ENCODE measurements at regions not wholly inside any gene's neighbourhood (a gene's known extent, or its start where the extent isn't known, plus 50 kb on each side); places are given as distances from the start of the nearest gene placed in this dataset.

GRCh38 chr3:139870000-139870675 lies 64.8 kb upstream of the CLSTN2 start:
- DNase-seq: no peak

DNA sequence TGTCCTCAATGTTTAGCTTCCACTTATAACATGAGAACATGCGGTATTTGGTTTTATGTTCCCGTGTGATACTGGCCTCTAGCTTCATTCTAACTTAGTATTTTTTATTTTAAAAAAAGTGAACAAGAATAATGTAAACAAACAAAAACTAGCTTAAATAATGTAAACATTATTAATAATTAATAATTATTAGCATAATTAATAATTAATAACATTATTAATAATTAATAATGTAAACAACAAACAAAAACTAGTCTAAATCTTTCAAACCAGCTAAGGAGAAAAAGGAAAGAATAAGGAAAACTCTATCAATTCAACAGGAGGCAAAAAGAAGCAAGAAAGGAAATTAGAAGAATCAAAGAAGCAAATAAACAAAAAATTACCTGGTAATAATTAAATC lies 66.2 kb upstream of the CLSTN2 start:
- no peak for DNase-seq

- no peak for DNase-seq
Observed at GRCh38 chr3:139848660-139849059, 86.3 kb upstream of the CLSTN2 start.

- no peak for DNase-seq
Observed at GRCh38 chr3:139846729-139847128, 88.3 kb upstream of the CLSTN2 start.

DNA sequence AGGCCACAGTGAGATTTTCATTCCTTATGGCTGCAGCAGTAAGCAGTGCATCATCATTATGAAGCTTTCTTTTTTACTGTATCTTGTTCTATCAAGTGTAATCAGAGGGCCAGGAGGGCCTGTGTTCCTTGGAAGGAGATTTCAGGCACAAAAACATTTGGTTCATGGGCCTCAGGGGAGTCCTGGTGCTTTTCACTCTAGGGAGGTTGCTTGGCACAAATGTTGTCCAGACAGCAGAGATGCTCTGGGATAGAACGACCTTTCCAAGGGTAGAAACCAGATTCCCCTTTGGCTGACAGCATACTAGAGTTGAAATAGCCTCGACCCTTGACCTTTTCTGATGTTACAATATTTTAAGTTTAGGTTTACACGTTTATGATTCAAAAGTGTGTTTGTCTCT lies 95.3 kb upstream of the CLSTN2 start:
- no peak for DNase-seq

GRCh38 chr3:139839014-139839413 lies 96.0 kb upstream of the CLSTN2 start:
- no peak for DNase-seq

DNA sequence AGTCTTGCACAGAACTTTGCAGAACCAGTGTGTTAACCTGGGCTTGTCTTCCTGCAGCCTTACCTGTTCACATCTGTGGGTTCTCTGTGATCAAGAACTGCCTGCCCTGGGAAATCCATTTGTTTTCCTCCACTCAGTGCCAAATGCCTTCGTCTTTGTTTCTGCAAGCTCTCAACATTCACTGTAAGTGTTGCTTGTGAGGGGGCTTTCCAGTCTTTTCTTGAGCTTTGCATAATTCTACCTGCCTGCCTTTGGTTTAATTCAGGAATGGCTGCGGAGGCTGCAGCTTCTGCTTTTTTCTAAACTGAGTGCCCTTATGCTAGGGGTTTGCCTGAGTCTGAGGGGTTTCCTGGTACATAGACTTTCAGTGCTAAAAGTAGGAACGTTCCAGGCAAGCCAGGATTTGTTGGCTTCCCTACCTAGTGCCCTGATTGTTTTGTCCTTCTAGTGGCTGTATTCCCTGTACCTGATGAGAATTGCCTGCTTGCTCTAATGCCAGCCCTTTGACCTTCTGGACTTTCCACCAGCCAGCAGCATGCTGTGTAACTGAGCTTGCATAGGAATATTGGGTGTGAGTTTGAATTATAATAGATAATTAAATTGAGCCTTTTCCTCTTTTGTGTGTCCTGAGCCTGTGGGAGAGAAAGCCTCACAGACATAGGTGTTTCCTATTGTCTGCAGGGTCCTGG lies 96.6 kb upstream of the CLSTN2 start:
- DNase-seq: no peak

DNA sequence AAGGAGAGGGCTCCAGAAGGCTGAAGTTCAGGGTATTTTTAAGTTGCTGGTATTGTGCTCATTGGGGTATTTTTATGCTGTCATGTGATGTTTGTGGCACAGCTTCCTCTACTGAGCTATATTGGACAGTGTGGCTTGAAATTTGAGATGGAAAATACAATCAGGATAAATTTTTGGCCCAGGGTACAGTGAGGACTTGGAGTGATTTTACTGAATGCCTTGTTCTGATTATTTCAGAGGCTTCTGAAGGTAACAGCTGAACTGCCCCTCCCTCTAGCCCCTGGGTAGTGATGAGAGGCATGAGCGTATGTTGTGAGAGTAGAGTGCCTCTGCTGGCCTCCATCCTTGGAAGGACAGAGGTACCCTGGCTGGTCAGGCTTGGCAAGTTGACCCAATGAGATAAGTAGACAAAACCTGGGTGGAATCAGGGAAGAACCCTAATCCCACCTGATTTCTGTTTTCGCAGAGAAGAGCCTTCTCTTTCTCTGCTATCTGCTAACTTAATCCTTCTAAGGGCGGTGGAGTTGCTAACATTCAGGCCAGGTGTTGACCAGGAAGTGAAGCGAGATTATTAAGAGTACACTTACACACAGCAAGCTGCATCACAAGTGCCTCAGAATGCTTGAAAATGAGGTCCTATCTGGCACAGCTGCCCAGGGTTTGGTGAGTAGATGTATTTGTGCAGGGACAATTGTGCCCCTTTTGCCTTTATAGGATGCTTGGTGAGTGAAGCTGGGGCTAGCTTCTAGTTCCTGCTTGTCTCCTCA lies 98.1 kb upstream of the CLSTN2 start:
- DNase-seq: no peak

DNA sequence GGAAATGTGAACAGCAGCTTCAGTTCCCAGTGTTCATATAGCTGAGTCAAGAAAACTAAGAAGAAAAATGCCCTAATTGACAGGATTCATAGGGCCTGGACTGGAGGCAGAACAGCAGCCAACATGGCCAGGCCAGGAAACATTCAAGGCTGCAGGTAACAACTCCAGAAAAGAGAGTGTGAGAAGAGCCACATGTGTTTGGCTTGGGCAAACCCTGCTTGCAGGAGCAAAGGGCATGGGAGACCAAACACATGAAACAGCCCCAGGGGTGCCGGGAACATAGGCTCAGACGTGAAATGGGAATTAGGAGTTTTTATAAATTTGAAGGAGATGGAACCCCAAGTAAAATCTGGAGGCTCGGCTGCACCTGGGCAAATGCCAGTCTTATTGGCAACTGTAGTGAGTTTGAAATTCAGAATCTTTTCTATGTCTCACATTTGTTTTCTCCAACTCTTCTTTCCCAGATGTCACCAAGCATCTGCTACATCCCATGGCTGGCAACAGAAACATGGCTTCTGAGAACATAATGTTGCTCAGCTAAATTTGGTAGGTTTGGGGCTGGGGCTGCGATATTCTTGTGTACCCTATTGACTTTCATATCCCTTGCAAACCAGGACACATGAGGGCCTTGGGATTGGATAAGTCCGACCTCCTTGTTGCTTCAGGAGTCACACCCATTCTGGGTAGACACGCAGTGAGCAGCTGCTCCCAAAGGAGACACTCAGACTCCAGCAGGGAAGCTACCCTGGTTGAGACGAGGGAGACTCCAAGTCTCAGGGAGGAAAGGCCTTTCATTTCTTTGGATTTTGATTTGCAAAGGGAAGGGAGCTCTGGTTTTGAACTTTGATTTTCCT lies 98.9 kb upstream of the CLSTN2 start:
- DNase-seq: no peak

DNA sequence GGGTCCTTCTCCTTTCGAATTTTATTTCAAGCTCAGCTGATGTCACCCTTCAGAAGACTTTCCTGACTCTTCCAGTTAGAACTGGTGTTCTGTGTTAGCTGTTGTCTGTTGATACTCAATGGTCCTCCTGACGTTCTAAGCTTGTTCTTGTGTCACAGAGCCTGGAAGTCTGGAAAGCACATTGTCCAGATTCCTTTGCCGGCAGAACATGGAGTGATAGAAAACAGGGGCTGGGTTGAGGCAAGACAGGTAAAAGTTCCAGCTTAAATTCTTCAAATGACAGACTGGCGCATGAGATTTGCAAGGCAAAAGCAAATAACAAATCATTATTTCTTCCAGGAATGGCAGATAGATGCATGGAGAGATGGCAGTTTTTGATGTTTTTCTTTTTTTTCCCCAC lies 102.0 kb upstream of the CLSTN2 start:
- no peak for DNase-seq

DNA sequence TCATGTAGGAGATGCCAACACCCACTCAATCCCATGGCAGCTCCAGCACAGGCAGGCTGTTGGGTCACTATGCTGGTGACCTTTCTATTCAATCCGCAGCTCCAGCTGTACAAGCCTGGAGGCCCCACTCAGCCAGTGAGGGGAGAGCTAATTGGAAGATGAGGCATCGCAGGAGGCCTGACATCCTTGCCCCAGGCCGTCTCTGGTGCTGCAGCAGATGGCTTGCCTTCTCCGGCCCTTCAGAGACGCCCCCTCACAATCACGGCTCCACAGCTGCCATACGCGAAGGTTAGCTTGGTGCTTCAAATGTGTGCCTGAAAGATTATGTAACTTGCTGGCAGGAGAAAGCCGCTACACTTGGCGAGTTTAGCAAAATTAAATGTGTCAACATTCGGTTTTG lies 104.2 kb upstream of the CLSTN2 start:
- no peak for DNase-seq

GRCh38 chr3:139827833-139828232 lies 107.2 kb upstream of the CLSTN2 start:
- no peak for DNase-seq

GRCh38 chr3:139824864-139825263 lies 110.1 kb upstream of the CLSTN2 start:
- DNase-seq: no peak

DNA sequence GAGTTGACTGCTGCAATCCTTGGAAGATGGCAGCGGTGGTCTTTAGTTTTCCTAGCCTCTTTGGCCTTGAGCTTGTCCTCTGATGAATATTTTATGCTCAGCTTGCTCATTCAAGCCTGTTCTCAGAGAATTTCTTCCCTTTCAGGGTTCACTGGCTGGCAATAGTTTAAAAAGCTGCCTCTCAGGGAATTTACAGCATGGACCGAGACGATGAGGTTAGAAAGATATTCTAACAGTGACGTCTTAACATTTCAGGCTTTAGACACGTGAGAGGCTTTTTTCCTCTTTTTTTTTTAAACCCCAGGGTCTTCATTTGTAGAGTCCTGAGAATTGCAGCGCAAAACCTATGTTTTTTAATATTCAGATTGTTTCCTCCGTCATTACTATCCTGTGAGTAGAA lies 120.3 kb upstream of the CLSTN2 start:
- no peak for DNase-seq

DNA sequence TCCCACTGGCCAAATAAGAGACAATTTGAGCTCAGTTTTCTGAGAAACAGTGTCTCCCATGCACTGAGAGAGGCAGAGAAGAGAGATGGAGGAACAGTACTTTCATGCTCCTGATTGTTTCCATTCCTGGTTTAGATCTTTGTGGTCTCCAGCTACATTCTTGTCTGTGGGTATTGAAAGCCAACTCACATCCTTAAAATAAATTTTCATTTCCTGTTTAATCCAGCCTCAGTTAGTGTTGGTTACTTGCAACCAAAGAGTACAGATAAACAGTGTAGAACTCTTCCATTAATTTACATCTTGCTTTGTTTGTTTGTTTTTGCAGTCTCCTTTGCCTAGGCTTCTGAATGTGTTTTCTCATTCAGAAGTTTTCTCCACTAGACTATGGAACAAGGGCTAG lies 123.7 kb upstream of the CLSTN2 start:
- DNase-seq: no peak

DNA sequence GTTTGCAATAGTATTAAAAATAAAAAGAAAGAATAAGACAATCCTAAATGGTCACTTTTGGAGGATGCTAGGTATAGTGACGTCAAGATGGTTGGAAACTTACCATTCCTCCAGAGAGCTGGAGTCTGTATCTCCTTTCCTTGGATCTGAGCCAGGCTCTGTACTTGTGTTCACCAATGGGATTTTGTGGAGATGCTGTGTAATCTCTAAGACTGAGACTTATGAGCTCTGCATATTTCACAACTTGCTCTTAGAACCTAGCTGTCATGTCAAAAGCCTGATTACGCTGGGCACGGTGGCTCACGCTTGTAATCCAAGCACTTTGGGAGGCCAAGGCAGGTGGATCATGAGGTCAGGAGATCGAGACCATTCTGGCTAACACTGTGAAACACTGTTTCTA lies 126.8 kb upstream of the CLSTN2 start:
- DNase-seq: no peak

DNA sequence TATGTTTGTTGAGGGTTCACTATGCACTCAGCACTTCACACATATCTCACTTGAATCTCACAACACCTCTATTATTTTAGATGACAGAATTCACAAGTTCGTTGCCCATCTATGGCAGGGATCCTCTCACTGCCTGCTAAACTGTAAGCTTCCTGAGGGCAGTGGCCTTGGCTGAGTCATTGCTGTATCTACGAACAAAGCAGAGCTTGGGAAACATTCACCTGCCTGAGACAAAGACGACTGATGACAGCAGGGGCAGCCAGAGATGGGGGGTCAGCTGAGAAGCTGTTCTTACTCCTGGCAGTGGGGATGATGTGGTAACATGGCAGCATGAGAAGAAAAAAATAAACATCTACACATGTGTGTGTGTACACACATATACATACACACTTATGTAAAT lies 125.5 kb upstream of the NMNAT3 start:
- DNase-seq: no peak

DNA sequence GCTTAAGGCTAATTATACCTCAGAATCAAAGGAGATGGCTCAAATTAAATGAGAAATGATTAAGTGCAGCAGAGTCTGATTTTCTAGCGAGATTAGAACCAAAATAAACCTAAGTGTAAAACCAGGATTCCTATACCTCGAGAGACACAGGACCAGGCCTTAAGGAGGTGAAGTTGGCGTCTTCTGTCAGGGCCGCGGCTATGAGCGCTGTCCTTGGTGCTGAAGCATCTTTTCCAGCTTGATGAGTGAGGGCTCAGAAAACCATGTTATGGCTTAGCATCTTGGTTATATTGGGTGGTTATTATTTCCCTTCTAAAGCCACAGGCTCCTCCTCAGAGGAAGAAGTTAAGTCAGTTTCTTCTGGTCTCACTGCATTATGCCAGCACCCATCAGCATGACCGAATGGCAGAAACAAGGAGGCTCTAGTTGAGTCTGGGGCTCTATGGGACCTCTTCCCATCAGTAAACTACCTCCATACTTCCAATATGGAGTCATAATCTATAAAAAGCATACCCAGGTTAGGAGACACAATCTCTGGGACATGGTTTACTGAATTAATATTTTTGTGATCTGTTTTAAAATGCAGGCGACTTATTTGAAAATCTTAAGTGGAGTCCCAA lies 120.1 kb upstream of the NMNAT3 start:
- peak; percentile 13 for DNase-seq

GRCh38 chr3:139794469-139795265 lies 116.9 kb upstream of the NMNAT3 start:
- DNase-seq: no peak

DNA sequence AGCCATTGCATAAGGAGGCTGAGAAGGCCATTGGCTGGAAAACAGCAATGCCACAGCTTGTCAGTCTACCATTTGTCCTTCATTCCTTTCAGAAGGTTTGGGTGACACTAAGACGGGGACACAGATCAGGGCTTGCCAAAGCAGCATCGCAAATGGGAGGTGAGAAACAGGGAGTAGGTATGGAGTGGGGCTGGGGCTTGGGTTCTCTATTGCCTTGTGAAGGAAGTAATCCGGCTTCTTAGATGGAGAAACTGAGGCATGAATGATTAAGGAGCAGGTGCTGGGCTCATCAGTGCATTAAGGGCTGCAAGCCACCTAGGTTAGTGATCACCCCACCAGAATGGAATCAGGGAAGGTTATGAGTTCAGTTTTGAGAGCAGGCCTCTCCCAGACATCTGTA lies 115.6 kb upstream of the NMNAT3 start:
- no peak for DNase-seq

- no peak for DNase-seq
Observed at GRCh38 chr3:139780593-139780992, 102.8 kb upstream of the NMNAT3 start.

DNA sequence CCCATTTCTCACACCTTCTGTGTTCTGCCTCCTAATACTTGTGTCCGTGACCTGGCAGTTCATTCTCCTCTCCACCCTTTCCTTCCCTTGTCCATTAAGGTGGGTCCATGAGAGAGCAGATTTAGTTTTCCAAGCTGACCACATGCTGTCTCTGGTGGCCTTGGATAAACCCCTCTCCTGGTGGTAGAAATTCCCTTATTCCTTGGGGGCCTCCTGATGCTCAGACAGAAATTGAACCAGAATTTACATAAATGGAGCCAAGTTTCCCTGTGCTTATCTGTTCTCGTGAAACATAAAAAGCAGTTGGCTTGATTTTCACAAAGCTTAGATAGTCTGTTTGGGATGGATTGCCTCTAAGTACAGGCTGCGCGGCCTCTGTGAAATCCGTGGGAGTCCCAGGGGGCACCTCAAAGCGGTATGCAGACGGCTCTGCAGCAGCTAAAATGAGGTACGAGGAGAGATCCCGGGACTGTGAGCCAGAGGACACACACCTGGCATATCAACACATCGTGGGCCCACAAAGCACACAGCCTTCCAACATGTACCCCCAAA lies 101.0 kb upstream of the NMNAT3 start:
- DNase-seq: no peak
